ENCODE measurements at regions not wholly inside any gene's neighbourhood (a gene's known extent, or its start where the extent isn't known, plus 50 kb on each side); places are given as distances from the start of the nearest gene placed in this dataset.

GRCh38 chr22:48800886-48801607 is 1026.6 kb downstream of the BRD1 start:
- TF ChIP-seq POLR2A (IDR thresholded peaks at IDR 0.05) (no peak), POLR2AphosphoS5 (IDR thresholded peaks at IDR 0.05) (no peak), CTCF (IDR thresholded peaks at IDR 0.05) (no peak)
